H1 (cell line): ENCODE measurements at regions not wholly inside any gene's neighbourhood (a gene's known extent, or its start where the extent isn't known, plus 50 kb on each side); places are given as distances from the start of the nearest gene placed in this dataset.

Source experiments
- CTCF ChIA-PET: fragments of 300-600 bp; sonication (Branson Sonifier 250); formaldehyde crosslinking; loops from one replicate; lab custom pipeline; 2021; ENCODE audit not compliant: partially characterized antibody; lab: Charles Lee
- POLR2A ChIA-PET: fragments of 300-600 bp; sonication (Branson Sonifier 250); formaldehyde crosslinking; loops from one replicate; lab custom pipeline; 2021; ENCODE audit warnings: inconsistent platforms; ENCODE audit not compliant: partially characterized antibody; lab: Charles Lee
- DNase-seq, 2 experiments: peaks; one replicate each; pipeline versions ENCODE4 v3.0.0 to v3.0.0-alpha.2; 2010 to 2022; ENCODE audit warnings: low spot score in 2 of 2, low read depth in 1 of 2, mixed read lengths in 1 of 2
- FAIRE-seq: peaks from 2 replicates; lab custom pipeline; 2011; peaks lifted over from hg19 to GRCh38; lab: Jason Lieb, UNC
- H2AFZ ChIP-seq: 2 replicates; pipeline ENCODE4 v1.8.1; 2012; ENCODE audit warnings: low read length, inconsistent platforms
- H2AK5ac ChIP-seq: 2 replicates; pipeline ENCODE4 v1.6.1; 2013; ENCODE audit warnings: low read depth, low read length
- H2BK120ac ChIP-seq: replicated peaks from 2 replicates; pipeline ENCODE3; 2013; ENCODE audit warnings: low read depth, low read length, inconsistent platforms
- H2BK12ac ChIP-seq: 2 replicates; pipeline ENCODE4 v1.6.1; 2013; ENCODE audit warnings: low read depth, low read length
- H2BK15ac ChIP-seq: 2 replicates; pipeline ENCODE4 v1.6.1; 2013; ENCODE audit warnings: low read length
- H2BK20ac ChIP-seq: 2 replicates; pipeline ENCODE4 v1.6.1; 2013; ENCODE audit warnings: low read length
- H2BK5ac ChIP-seq: 2 replicates; pipeline ENCODE4 v1.6.1; 2013; ENCODE audit warnings: low read depth, low read length
- H3K14ac ChIP-seq: 2 replicates; pipeline ENCODE4 v1.6.1; 2013; ENCODE audit warnings: inconsistent platforms; ENCODE audit not compliant: insufficient read length
- H3K18ac ChIP-seq: 2 replicates; pipeline ENCODE4 v1.6.1; 2013; ENCODE audit warnings: low read length; ENCODE audit errors: extremely low read depth
- H3K23ac ChIP-seq: 2 replicates; pipeline ENCODE4 v1.6.1; 2013; ENCODE audit warnings: inconsistent platforms; ENCODE audit not compliant: insufficient read length
- H3K23me2 ChIP-seq: 2 replicates; pipeline ENCODE4 v1.6.1; 2013; ENCODE audit warnings: low read depth, low read length
- H3K27ac ChIP-seq: 2 replicates; pipeline ENCODE4 v1.6.1; 2011; ENCODE audit warnings: low read depth, low read length, inconsistent platforms
- H3K27me3 ChIP-seq, 4 experiments: replicated peaks in 1 of 4; 1 replicate in 1 of 4; 2 replicates in 3 of 4; pipeline versions ENCODE4 v1.6.1 to v1.8.1; 2011 to 2013; ENCODE audit warnings: low read length in 3 of 4, mild to moderate bottlenecking in 3 of 4, inconsistent platforms in 2 of 4, mixed read lengths in 2 of 4, moderate library complexity in 1 of 4; ENCODE audit not compliant: control insufficient read depth in 3 of 4, insufficient read depth in 3 of 4; ENCODE audit errors: extremely low read depth in 1 of 4
- H3K36me3 ChIP-seq, 4 experiments: 2 replicates each; pipeline versions ENCODE4 v1.6.1 to v1.8.1; 2011 to 2013; ENCODE audit warnings: mild to moderate bottlenecking in 4 of 4, low read length in 3 of 4, moderate library complexity in 2 of 4, control low read depth in 1 of 4, inconsistent platforms in 1 of 4; ENCODE audit not compliant: insufficient read depth in 4 of 4, control insufficient read depth in 2 of 4
- H3K4ac ChIP-seq: replicated peaks from 2 replicates; pipeline ENCODE3; 2013; ENCODE audit warnings: low read length, low read depth, mixed read lengths, inconsistent platforms; ENCODE audit not compliant: insufficient read length
- H3K4me1 ChIP-seq, 4 experiments: replicated peaks in 1 of 4; 1 replicate in 1 of 4; 2 replicates in 3 of 4; pipeline versions ENCODE4 v1.6.1 to v1.8.1; 2011 to 2013; ENCODE audit warnings: low read length in 3 of 4, inconsistent platforms in 2 of 4, mixed read lengths in 1 of 4; ENCODE audit not compliant: insufficient read depth in 4 of 4, control insufficient read depth in 3 of 4
- H3K4me2 ChIP-seq, 2 experiments: 2 replicates each; pipeline versions ENCODE4 v1.6.1 to v1.8.1; 2011 to 2013; ENCODE audit warnings: low read depth in 2 of 2, low read length in 2 of 2, control low read depth in 1 of 2, inconsistent platforms in 1 of 2, mild to moderate bottlenecking in 1 of 2; ENCODE audit not compliant: insufficient read depth in 1 of 2
- H3K4me3 ChIP-seq, 4 experiments: fragments of 200-600, 300-600 bp in 1 of 4; sonication (generic), shearing (Covaris generic), sonication (Bioruptor Twin) in 1 of 4; 2 replicates each; pipeline versions ENCODE4 v1.5.1 to v1.8.1; 2011 to 2016; ENCODE audit warnings: low read length in 4 of 4, low read depth in 3 of 4, control low read depth in 2 of 4, inconsistent platforms in 2 of 4, mild to moderate bottlenecking in 2 of 4, mixed read lengths in 1 of 4, moderate library complexity in 1 of 4; ENCODE audit not compliant: insufficient read depth in 2 of 4; ENCODE audit errors: extremely low read depth in 1 of 4
- H3K56ac ChIP-seq: replicated peaks from 2 replicates; pipeline ENCODE3; 2013; ENCODE audit warnings: low read depth, mild to moderate bottlenecking, mixed read lengths, low read length, inconsistent platforms; ENCODE audit not compliant: insufficient read length
- H3K79me1 ChIP-seq: 2 replicates; pipeline ENCODE4 v1.6.1; 2013; ENCODE audit warnings: low read depth, low read length, control low read depth
- H3K79me2 ChIP-seq, 2 experiments: 2 replicates each; pipeline versions ENCODE4 v1.6.1 to v1.8.1; 2012 to 2013; ENCODE audit warnings: low read length in 2 of 2, mild to moderate bottlenecking in 2 of 2, inconsistent platforms in 1 of 2; ENCODE audit not compliant: insufficient read depth in 2 of 2, control insufficient read depth in 1 of 2
- H3K9ac ChIP-seq, 4 experiments: replicated peaks in 1 of 4; 1 replicate in 1 of 4; 2 replicates in 3 of 4; pipeline versions ENCODE4 v1.6.1 to v1.8.1; 2011 to 2013; ENCODE audit warnings: low read depth in 3 of 4, low read length in 3 of 4, control low read depth in 2 of 4, mild to moderate bottlenecking in 2 of 4, moderate library complexity in 2 of 4, inconsistent platforms in 1 of 4; ENCODE audit errors: extremely low read depth in 1 of 4
- H3K9me3 ChIP-seq, 2 experiments: 2 replicates each; pipeline versions ENCODE4 v1.6.1 to v1.8.1; 2012 to 2013; ENCODE audit warnings: mild to moderate bottlenecking in 2 of 2, moderate library complexity in 2 of 2, control low read depth in 1 of 2, inconsistent platforms in 1 of 2, low read depth in 1 of 2, low read length in 1 of 2, mixed read lengths in 1 of 2; ENCODE audit not compliant: insufficient read depth in 2 of 2
- H4K20me1 ChIP-seq, 2 experiments: replicated peaks in 1 of 2; 2 replicates each; pipeline versions ENCODE3 to v1.8.1; 2011 to 2013; ENCODE audit warnings: inconsistent platforms in 2 of 2, low read length in 2 of 2, mild to moderate bottlenecking in 1 of 2; ENCODE audit not compliant: insufficient read depth in 2 of 2, control insufficient read depth in 1 of 2
- H4K5ac ChIP-seq: 2 replicates; pipeline ENCODE4 v1.6.1; 2013; ENCODE audit warnings: low read length, low read depth, mixed read lengths, inconsistent platforms; ENCODE audit not compliant: insufficient read length
- H4K8ac ChIP-seq: 2 replicates; pipeline ENCODE4 v1.8.0; 2013; ENCODE audit warnings: mild to moderate bottlenecking, moderate library complexity, low read length, inconsistent platforms; ENCODE audit not compliant: insufficient read depth; ENCODE audit errors: extremely low read depth
- H4K91ac ChIP-seq: replicated peaks from 2 replicates; pipeline ENCODE3; 2013; ENCODE audit warnings: low read length, mixed read lengths, inconsistent platforms; ENCODE audit not compliant: insufficient read length
- ASH2L ChIP-seq: fragments of 200-600, 300-600 bp; sonication (generic); IDR thresholded peaks from one replicate; pipeline ENCODE4 v1.7.1; 2017; ENCODE audit warnings: low read length
- CBX5 ChIP-seq: fragments of 300-800, 300-1000 bp; sonication (generic); IDR thresholded peaks from 2 replicates; pipeline ENCODE4 v1.7.1; 2016; ENCODE audit warnings: antibody characterized with exemption, low read length, low read depth
- CEBPB ChIP-seq: IDR thresholded peaks from 2 replicates; pipeline ENCODE4 v1.6.1; 2012; ENCODE audit warnings: low read depth, low read length
- CHD1 ChIP-seq: IDR thresholded peaks from 2 replicates; pipeline ENCODE4 v1.6.1; 2012; ENCODE audit warnings: low read depth, low read length, improper control_type of control experiment
- CTCF ChIP-seq, 3 experiments: IDR thresholded peaks; 1 replicate in 2 of 3; 2 replicates in 1 of 3; pipeline versions ENCODE4 v1.5.1 to v1.6.1; 2011; ENCODE audit warnings: low read length in 3 of 3, mild to moderate bottlenecking in 3 of 3, inconsistent platforms in 2 of 3, low read depth in 1 of 3, moderate library complexity in 1 of 3; ENCODE audit not compliant: insufficient read depth in 1 of 3; ENCODE audit errors: control extremely low read depth in 1 of 3
- EZH2 ChIP-seq: fragments of 200-600 bp; sonication (generic); IDR thresholded peaks from 2 replicates; pipeline ENCODE4 v1.7.1; 2012; ENCODE audit warnings: low read depth, mild to moderate bottlenecking, moderate library complexity, low read length, inconsistent platforms; ENCODE audit not compliant: severe bottlenecking
- GTF2F1 ChIP-seq: IDR thresholded peaks from 2 replicates; pipeline ENCODE4 v1.6.1; 2012; ENCODE audit warnings: low read depth, low read length, improper control_type of control experiment, borderline replicate concordance
- NRF1 ChIP-seq: IDR thresholded peaks from 2 replicates; pipeline ENCODE4 v1.6.1; 2011; ENCODE audit warnings: mild to moderate bottlenecking, low read depth, low read length, improper control_type of control experiment
- RBBP5 ChIP-seq: IDR thresholded peaks from 2 replicates; pipeline ENCODE4 v1.7.1; 2012; ENCODE audit warnings: low read depth, mild to moderate bottlenecking, inconsistent platforms, low read length, moderate library complexity, borderline replicate concordance
- RFX5 ChIP-seq: IDR thresholded peaks from 2 replicates; pipeline ENCODE4 v1.6.1; 2011; ENCODE audit warnings: low read depth, low read length, improper control_type of control experiment, borderline replicate concordance
- RXRA ChIP-seq: IDR thresholded peaks from 2 replicates; pipeline ENCODE4 v1.6.1; 2011; ENCODE audit warnings: low read depth, mild to moderate bottlenecking, low read length, moderate library complexity; ENCODE audit not compliant: insufficient read depth
- SUZ12 ChIP-seq: fragments of 200-600 bp; sonication (generic); IDR thresholded peaks from 2 replicates; pipeline ENCODE4 v1.6.1; 2012; ENCODE audit warnings: mild to moderate bottlenecking, inconsistent platforms, low read length, moderate library complexity, mixed read lengths
- WGBS, 2 experiments: shearing (Covaris generic) in 1 of 2; methylation state at CpG; one replicate each; pipeline versions ENCODE4 v1.1.6 to v1.1.7; 2013 to 2015; ENCODE audit warnings: low lambda C conversion rate in 2 of 2, mixed read lengths in 2 of 2, inconsistent platforms in 1 of 2, low coverage in 1 of 2, missing lambda C conversion rate in 1 of 2; ENCODE audit not compliant: insufficient replicate concordance in 2 of 2, insufficient coverage in 1 of 2, insufficient read length in 1 of 2; ENCODE audit errors: extremely low coverage in 1 of 2, missing lambda C conversion rate in 1 of 2; 5-methylcytosine and 5-hydroxymethylcytosine counted together
- TF ChIP-seq, protein P1 (sequence below): IDR thresholded peaks from 2 replicates; pipeline ENCODE4 v1.6.1; 2012; ENCODE audit warnings: inconsistent platforms

DNA sequence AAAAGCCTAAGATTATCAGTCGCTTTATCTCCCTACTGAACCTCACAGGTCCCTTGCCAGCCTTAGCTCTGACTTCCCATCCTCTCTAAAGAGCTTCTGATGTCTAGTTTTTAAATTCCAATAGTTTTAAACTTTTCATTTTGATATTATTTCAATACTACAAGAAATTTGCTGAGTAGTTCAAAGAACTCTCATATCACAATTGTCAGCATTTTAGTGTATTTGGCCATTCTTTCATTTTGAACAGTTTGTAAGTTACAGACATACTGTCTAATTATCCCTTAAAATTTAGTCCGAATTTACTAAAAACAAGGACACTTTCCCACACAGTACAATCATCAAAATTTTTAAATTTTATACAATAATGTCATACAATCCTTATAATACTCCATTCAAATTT is 666.8 kb upstream of the SETBP1 start:
- H4K8ac ChIP-seq, result no peak overlapping the region
- no peaks in the 10 kb centered on the region for H3K4me1 ChIP-seq
- POLR2A ChIA-PET, result no interaction called here
- H3K23me2 ChIP-seq, result no peaks in the 10 kb centered on the region
- H3K79me2 ChIP-seq, result no peaks in the 10 kb centered on the region
- DNase-seq (no peak), FAIRE-seq (no peak)
- 93% methylated on average over 2 of the region's 2 CpGs; no CpG with 5 or more reads in 1 of the 2 experiments for WGBS, 2 experiments
- no peak overlapping the region for H3K23ac ChIP-seq
- no peak overlapping the region for H3K9ac ChIP-seq
- no peaks in the 10 kb centered on the region for H3K36me3 ChIP-seq
- no peaks in the 10 kb centered on the region for H3K79me1 ChIP-seq
- no peak overlapping the region for H3K4me3 ChIP-seq
- H2AFZ ChIP-seq, result no peak overlapping the region
- no peak overlapping the region for H4K91ac ChIP-seq
- no peak overlapping the region for H3K4ac ChIP-seq
- CTCF ChIA-PET, result interaction anchor here (1.0 kb wide), 1 partner anchor 10 kb away, joined by 3 read pairs; no protein-coding TSS in a partner anchor
- H3K14ac ChIP-seq, result no peak overlapping the region
- no peaks in the 10 kb centered on the region for H3K9me3 ChIP-seq
- H4K20me1 ChIP-seq, result no peaks in the 10 kb centered on the region
- H4K5ac ChIP-seq, result no peak overlapping the region
- H3K27ac ChIP-seq, result no peak overlapping the region
- no peak overlapping the region for H3K18ac ChIP-seq
- H2BK120ac ChIP-seq, result no peak overlapping the region
- no peak overlapping the region for H2BK15ac ChIP-seq
- H2BK12ac ChIP-seq, result no peak overlapping the region
- H2AK5ac ChIP-seq, result no peak overlapping the region
- no peak overlapping the region for H3K56ac ChIP-seq
- no peaks in the 10 kb centered on the region for H3K27me3 ChIP-seq
- no peak overlapping the region for H2BK5ac ChIP-seq
- H2BK20ac ChIP-seq, result no peak overlapping the region
- no peak overlapping the region for H3K4me2 ChIP-seq
- no peak for TF ChIP-seq CHD1
- TF ChIP-seq RXRA, result no peak
- no peak for TF ChIP-seq CTCF (IDR thresholded peaks at IDR 0.05; ENCODE audit: control extremely low read depth in 1 of 3, insufficient read depth in 1 of 3, low read depth in 1 of 3, low read length in 3 of 3)
- no peak for TF ChIP-seq EZH2
- no peak for TF ChIP-seq RBBP5
- TF ChIP-seq CEBPB, result no peak
- TF ChIP-seq SUZ12, result no peak
- TF ChIP-seq, protein P1, sequence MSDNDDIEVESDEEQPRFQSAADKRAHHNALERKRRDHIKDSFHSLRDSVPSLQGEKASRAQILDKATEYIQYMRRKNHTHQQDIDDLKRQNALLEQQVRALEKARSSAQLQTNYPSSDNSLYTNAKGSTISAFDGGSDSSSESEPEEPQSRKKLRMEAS, result no peak
- TF ChIP-seq RFX5, result no peak
- no peak for TF ChIP-seq ASH2L
- TF ChIP-seq GTF2F1, result no peak
- no peak for TF ChIP-seq CBX5
- TF ChIP-seq NRF1, result no peak
